ENCODE measurements at regions not wholly inside any gene's neighbourhood (a gene's known extent, or its start where the extent isn't known, plus 50 kb on each side); places are given as distances from the start of the nearest gene placed in this dataset.

- TF ChIP-seq POLR2A (IDR thresholded peaks at IDR 0.05): no peak
- no peak for TF ChIP-seq EP300 (IDR thresholded peaks at IDR 0.05)
- TF ChIP-seq, protein P1, sequence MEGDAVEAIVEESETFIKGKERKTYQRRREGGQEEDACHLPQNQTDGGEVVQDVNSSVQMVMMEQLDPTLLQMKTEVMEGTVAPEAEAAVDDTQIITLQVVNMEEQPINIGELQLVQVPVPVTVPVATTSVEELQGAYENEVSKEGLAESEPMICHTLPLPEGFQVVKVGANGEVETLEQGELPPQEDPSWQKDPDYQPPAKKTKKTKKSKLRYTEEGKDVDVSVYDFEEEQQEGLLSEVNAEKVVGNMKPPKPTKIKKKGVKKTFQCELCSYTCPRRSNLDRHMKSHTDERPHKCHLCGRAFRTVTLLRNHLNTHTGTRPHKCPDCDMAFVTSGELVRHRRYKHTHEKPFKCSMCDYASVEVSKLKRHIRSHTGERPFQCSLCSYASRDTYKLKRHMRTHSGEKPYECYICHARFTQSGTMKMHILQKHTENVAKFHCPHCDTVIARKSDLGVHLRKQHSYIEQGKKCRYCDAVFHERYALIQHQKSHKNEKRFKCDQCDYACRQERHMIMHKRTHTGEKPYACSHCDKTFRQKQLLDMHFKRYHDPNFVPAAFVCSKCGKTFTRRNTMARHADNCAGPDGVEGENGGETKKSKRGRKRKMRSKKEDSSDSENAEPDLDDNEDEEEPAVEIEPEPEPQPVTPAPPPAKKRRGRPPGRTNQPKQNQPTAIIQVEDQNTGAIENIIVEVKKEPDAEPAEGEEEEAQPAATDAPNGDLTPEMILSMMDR (IDR thresholded peaks at IDR 0.05): no peak
- TF ChIP-seq POLR2AphosphoS5 (IDR thresholded peaks at IDR 0.05): no peak
Observed at GRCh38 chr2:195473862-195474261, 183.2 kb upstream of the SLC39A10 start.

Measured in sigmoid colon (tissue), 4 donors.